Muscle of leg (tissue), 3 donors: ENCODE measurements at regions not wholly inside any gene's neighbourhood (a gene's known extent, or its start where the extent isn't known, plus 50 kb on each side); places are given as distances from the start of the nearest gene placed in this dataset.

Experiments used
- DNase-seq: peaks from one replicate; pipeline ENCODE4 v3.0.0; 2013
- H3K27ac ChIP-seq: one replicate; pipeline ENCODE4 v1.5.1; 2013; ENCODE audit warnings: mild to moderate bottlenecking, low read length, control low read depth
- H3K27me3 ChIP-seq: one replicate; pipeline ENCODE4 v1.6.1; 2013; ENCODE audit warnings: low read length; ENCODE audit not compliant: control insufficient read depth, insufficient read depth
- H3K36me3 ChIP-seq: one replicate; pipeline ENCODE4 v1.6.1; 2013; ENCODE audit warnings: low read length; ENCODE audit not compliant: control insufficient read depth, insufficient read depth
- H3K4me1 ChIP-seq: one replicate; pipeline ENCODE4 v1.6.1; 2013; ENCODE audit warnings: low read length; ENCODE audit not compliant: control insufficient read depth, insufficient read depth
- H3K4me3 ChIP-seq: one replicate; pipeline ENCODE4 v1.5.1; 2013; ENCODE audit warnings: low read length, control low read depth
- H3K9me3 ChIP-seq: replicated peaks from 2 replicates; pipeline ENCODE4 v1.6.1; 2013; ENCODE audit warnings: low read depth, low read length; ENCODE audit not compliant: control insufficient read depth
- WGBS: methylation state at CpG from one replicate; pipeline ENCODE4 v1.1.5; 2013; ENCODE audit warnings: missing lambda C conversion rate; ENCODE audit not compliant: insufficient coverage; 5-methylcytosine and 5-hydroxymethylcytosine counted together

- no CpG with 5 or more reads among the region's 2 CpGs for WGBS
- Histone ChIP-seq H3K36me3 (no peaks in the 10 kb centered on the region), H3K27ac (no peak overlapping the region), H3K9me3 (no peaks in the 10 kb centered on the region), H3K4me1 (no peaks in the 10 kb centered on the region), H3K4me3 (no peak overlapping the region), H3K27me3 (no peaks in the 10 kb centered on the region)
- DNase-seq: no peak
These were observed 376.2 kb upstream of the TOM1L1 start for GRCh38 chr17:54524501-54524900.

- Histone ChIP-seq H3K4me1 (no peaks in the 10 kb centered on the region), H3K27me3 (no peaks in the 10 kb centered on the region), H3K36me3 (no peaks in the 10 kb centered on the region), H3K4me3 (no peak overlapping the region), H3K27ac (no peak overlapping the region), H3K9me3 (no peaks in the 10 kb centered on the region)
- DNase-seq: no peak
- WGBS: 71% methylated on average over 1 of the region's 2 CpGs
These were observed 372.7 kb upstream of the TOM1L1 start for GRCh38 chr17:54527941-54528340.

DNA sequence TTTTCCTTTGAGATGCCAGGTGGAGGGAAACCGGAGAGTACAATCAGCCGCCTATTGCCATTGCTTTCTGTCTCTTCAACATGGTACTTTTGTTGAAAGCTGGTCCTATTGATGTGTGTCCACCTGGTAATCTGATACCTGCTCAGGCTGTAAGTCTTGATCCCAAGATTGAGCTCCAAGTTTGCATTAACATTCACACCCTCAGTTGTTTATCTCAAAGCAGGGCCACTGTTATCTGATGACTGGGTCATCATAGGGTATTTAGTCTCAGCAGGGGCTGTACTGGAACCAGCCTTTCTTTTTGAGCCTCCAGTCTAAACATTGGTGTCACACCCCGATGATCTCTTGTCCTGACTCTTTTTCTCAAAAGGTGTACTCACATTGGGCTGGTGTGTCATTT, 370.3 kb upstream of the TOM1L1 start:
- H3K4me3 ChIP-seq: no peak overlapping the region
- DNase-seq: no peak
- 83% methylated on average over 2 of the region's 3 CpGs for WGBS

GRCh38 chr17:54536306-54536705, 364.3 kb upstream of the TOM1L1 start:
- Histone ChIP-seq H3K9me3 (no peaks in the 10 kb centered on the region), H3K27ac (no peak overlapping the region), H3K4me3 (no peak overlapping the region), H3K27me3 (no peaks in the 10 kb centered on the region), H3K4me1 (no peaks in the 10 kb centered on the region), H3K36me3 (no peaks in the 10 kb centered on the region)
- DNase-seq: no peak
- WGBS: 96% methylated on average over 4 of the region's 4 CpGs

More for the DNA sequence above, 370.3 kb upstream of the TOM1L1 start:
- Histone ChIP-seq H3K36me3 (no peaks in the 10 kb centered on the region), H3K4me1 (no peaks in the 10 kb centered on the region), H3K9me3 (no peaks in the 10 kb centered on the region), H3K27me3 (no peaks in the 10 kb centered on the region), H3K27ac (no peak overlapping the region)

DNA sequence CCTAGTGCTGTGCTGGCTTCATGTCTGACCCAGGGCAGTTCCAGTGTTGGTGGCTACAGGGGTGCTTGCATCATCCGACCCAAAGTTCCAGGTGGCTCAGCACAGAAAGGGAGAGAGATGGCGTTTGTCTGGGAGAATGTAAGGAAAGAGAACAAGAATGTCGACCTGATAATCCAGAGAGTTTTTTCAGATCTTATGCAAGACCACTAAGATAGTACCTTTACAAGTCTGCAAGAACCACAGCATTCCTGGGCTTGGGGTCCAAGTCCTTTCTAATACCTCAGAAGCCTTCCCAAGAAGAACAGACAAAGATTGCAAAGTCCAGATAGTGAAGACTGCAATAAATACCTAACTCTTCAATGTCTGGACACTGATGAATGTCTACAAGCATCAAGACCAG, 363.0 kb upstream of the TOM1L1 start:
- no peak for DNase-seq
- 100% methylated on average over 1 of the region's 3 CpGs for WGBS
- Histone ChIP-seq H3K27me3 (no peaks in the 10 kb centered on the region), H3K4me1 (no peaks in the 10 kb centered on the region), H3K9me3 (no peaks in the 10 kb centered on the region), H3K4me3 (no peak overlapping the region), H3K27ac (no peak overlapping the region), H3K36me3 (no peaks in the 10 kb centered on the region)

GRCh38 chr17:54544249-54544648, 356.4 kb upstream of the TOM1L1 start:
- H3K36me3 ChIP-seq: no peaks in the 10 kb centered on the region
- H3K4me1 ChIP-seq: no peaks in the 10 kb centered on the region
- 57% methylated on average over 4 of the region's 4 CpGs for WGBS
- no peak overlapping the region for H3K4me3 ChIP-seq
- no peaks in the 10 kb centered on the region for H3K9me3 ChIP-seq
- peak; percentile 2 for DNase-seq
- no peak overlapping the region for H3K27ac ChIP-seq
- H3K27me3 ChIP-seq: no peaks in the 10 kb centered on the region

- Histone ChIP-seq H3K4me3 (no peak overlapping the region), H3K27me3 (no peaks in the 10 kb centered on the region), H3K36me3 (no peaks in the 10 kb centered on the region), H3K9me3 (peaks cover 2% of the 10 kb centered on the region), H3K4me1 (no peaks in the 10 kb centered on the region), H3K27ac (no peak overlapping the region)
- WGBS: no CpG with 5 or more reads among the region's 1 CpG
- no peak for DNase-seq
These were observed 340.8 kb upstream of the TOM1L1 start for GRCh38 chr17:54559883-54560282.

DNA sequence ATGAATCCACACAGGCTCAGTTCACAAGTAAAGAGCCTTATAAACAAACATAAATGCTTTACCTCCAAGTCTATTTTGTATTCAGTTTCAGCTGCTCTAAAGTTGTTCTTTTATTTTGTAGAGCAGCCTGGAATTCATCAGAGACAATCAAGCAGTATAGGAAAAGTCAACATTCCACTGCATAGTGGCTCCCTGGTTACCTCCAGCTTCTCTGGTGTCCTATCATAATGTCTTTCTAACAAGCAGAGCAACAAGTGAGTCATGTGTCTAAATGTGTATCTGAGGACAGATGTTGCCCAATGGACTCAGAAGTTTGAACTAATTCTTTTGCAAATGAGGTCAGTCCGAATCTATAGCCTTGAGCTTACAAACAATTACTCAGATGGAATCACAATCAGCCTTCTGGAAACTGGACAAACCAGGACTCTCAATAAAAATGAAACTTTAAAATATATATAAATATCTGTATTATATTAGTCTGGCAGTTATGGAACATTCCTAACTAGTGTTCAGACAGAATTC, 292.0 kb upstream of the TOM1L1 start:
- no peaks in the 10 kb centered on the region for H3K36me3 ChIP-seq
- H3K27me3 ChIP-seq: no peaks in the 10 kb centered on the region
- peak; percentile 66 for DNase-seq
- WGBS: no CpG with 5 or more reads among the region's 1 CpG
- no peak overlapping the region for H3K4me3 ChIP-seq
- no peaks in the 10 kb centered on the region for H3K4me1 ChIP-seq
- peaks cover 12% of the 10 kb centered on the region for H3K9me3 ChIP-seq
- H3K27ac ChIP-seq: no peak overlapping the region

- H3K9me3 ChIP-seq: no peaks in the 10 kb centered on the region
- no peak overlapping the region for H3K4me3 ChIP-seq
- H3K27me3 ChIP-seq: no peaks in the 10 kb centered on the region
- no peak overlapping the region for H3K27ac ChIP-seq
- no peak for DNase-seq
- WGBS: 67% methylated on average over 1 of the region's 2 CpGs
- no peaks in the 10 kb centered on the region for H3K36me3 ChIP-seq
- H3K4me1 ChIP-seq: no peaks in the 10 kb centered on the region
These were observed 280.2 kb upstream of the TOM1L1 start for GRCh38 chr17:54620399-54620978.

GRCh38 chr17:54623746-54624145, 276.9 kb upstream of the TOM1L1 start:
- Histone ChIP-seq H3K4me3 (no peak overlapping the region), H3K4me1 (no peaks in the 10 kb centered on the region), H3K27ac (no peak overlapping the region), H3K9me3 (no peaks in the 10 kb centered on the region), H3K36me3 (no peaks in the 10 kb centered on the region), H3K27me3 (no peaks in the 10 kb centered on the region)
- WGBS: 29% methylated on average over 1 of the region's 6 CpGs
- DNase-seq: peak; percentile 84
